ENCODE measurements at regions not wholly inside any gene's neighbourhood (a gene's known extent, or its start where the extent isn't known, plus 50 kb on each side); places are given as distances from the start of the nearest gene placed in this dataset.

DNA sequence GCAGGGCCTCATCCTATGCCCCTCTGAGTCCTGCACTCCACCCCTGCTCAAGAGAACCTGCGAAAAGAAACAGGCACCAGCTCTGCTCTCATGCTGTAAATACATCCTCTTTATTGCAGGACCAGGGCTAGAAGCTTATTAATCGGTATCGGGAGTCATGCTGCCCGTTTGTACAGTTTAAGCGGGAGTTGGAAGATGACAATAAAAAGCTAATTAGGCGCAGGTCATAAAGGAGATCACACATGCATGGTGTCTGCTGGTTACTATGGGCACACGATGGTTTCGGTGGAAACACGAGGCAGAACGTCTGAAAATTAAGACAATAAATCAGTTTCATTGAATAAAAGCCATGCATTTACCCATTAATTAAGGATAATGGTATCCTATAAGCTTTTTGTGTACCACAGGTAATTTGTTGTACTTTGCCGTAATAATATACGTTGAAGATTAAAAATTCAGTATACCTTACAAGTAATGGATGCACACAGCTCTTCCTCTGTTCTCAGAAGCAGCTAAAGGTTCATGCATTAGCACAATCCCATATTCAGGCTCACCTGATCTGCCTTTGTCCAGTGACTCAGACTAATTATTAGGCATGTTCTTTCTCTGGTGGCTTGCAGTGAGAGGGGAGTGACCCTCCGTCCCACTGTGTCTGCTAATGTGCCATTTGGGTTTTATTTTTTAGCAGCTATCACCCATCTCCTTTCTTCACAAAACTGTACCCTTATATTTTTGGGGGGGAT is 406.0 kb downstream of the TSHZ3 start:
- Mint-ChIP-seq H3K27me3 (ENCODE audit: insufficient read depth) (peaks cover 3% of the 10 kb centered on the region), H3K4me3 (no peak overlapping the region)

GRCh38 chr19:30942636-30943035 is 406.6 kb downstream of the TSHZ3 start:
- no peak overlapping the region for H3K4me3 ChIP-seq (ENCODE audit: low read length)
- H3K36me3 Mint-ChIP-seq (ENCODE audit: low read depth): no peaks in the 10 kb centered on the region
- peaks cover 3% of the 10 kb centered on the region for H3K27me3 Mint-ChIP-seq (ENCODE audit: insufficient read depth)
- no peaks in the 10 kb centered on the region for H3K9me3 ChIP-seq (ENCODE audit: control insufficient read depth, low read length)
- WGBS, 2 experiments (ENCODE audit: insufficient coverage in 1 of 2, insufficient read length in 1 of 2): 79% methylated on average over 2 to 3 of the region's 3 CpGs
- H3K9ac ChIP-seq (ENCODE audit: extremely low read depth, low read length, poor library complexity, severe bottlenecking): no peak overlapping the region
- H3K4me3 Mint-ChIP-seq: no peak overlapping the region
- H3K9me3 Mint-ChIP-seq: peaks cover 2% of the 10 kb centered on the region
- H3K4me1 Mint-ChIP-seq: no peaks in the 10 kb centered on the region
- H3K36me3 ChIP-seq (ENCODE audit: control insufficient read depth, insufficient read depth, low read length): no peaks in the 10 kb centered on the region
- H3K27me3 ChIP-seq (ENCODE audit: control insufficient read depth, insufficient read depth, low read length, poor library complexity, severe bottlenecking): no peaks in the 10 kb centered on the region
- H3K27ac ChIP-seq (ENCODE audit: low read depth, low read length): no peak overlapping the region
- no peak for TF ChIP-seq CTCF (conservative IDR thresholded peaks at IDR 0.05)
- no peak overlapping the region for H3K27ac Mint-ChIP-seq
- no peak for DNase-seq
- H3K4me1 ChIP-seq (ENCODE audit: control insufficient read depth, insufficient read depth, low read length): no peaks in the 10 kb centered on the region

More for the DNA sequence above, 406.0 kb downstream of the TSHZ3 start:
- Histone ChIP-seq H3K36me3 (ENCODE audit: control insufficient read depth, insufficient read depth, low read length) (no peaks in the 10 kb centered on the region), H3K9ac (ENCODE audit: extremely low read depth, low read length, poor library complexity, severe bottlenecking) (no peak overlapping the region), H3K27me3 (ENCODE audit: control insufficient read depth, insufficient read depth, low read length, poor library complexity, severe bottlenecking) (no peaks in the 10 kb centered on the region), H3K4me1 (ENCODE audit: control insufficient read depth, insufficient read depth, low read length) (no peaks in the 10 kb centered on the region), H3K4me3 (ENCODE audit: low read length) (no peak overlapping the region), H3K27ac (ENCODE audit: low read depth, low read length) (no peak overlapping the region), H3K9me3 (ENCODE audit: control insufficient read depth, low read length) (no peaks in the 10 kb centered on the region)
- H3K9me3 Mint-ChIP-seq: peaks cover 2% of the 10 kb centered on the region
- TF ChIP-seq CTCF (conservative IDR thresholded peaks at IDR 0.05): no peak
- no peaks in the 10 kb centered on the region for H3K36me3 Mint-ChIP-seq (ENCODE audit: low read depth)
- no peaks in the 10 kb centered on the region for H3K4me1 Mint-ChIP-seq
- H3K27ac Mint-ChIP-seq: no peak overlapping the region
- WGBS, 2 experiments (ENCODE audit: insufficient coverage in 1 of 2, insufficient read length in 1 of 2): 93% methylated on average over 11 to 13 of the region's 13 CpGs
- no peak for DNase-seq

DNA sequence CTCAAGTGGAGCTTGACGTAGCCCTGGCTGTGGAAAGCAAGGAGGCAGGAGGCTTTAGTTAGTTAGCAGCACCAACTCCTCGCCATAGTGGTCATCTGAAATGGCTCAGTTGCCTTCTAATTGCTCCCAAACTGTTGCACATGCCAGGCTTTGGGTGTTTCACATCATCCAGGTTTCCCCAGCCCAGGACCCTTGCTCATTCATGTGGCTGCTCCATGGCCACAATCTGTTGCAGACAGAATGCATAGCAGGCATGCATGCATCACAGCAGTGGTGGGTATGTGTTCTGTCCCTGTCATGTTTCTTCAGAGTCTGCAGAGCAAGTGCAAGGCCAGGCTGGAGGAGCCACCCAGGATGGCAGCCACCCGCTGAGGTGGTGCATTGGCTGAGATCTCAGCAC is 407.6 kb downstream of the TSHZ3 start:
- no peaks in the 10 kb centered on the region for H3K36me3 Mint-ChIP-seq (ENCODE audit: low read depth)
- no peaks in the 10 kb centered on the region for H3K4me1 Mint-ChIP-seq
- H3K27ac Mint-ChIP-seq: no peak overlapping the region
- TF ChIP-seq CTCF (conservative IDR thresholded peaks at IDR 0.05): no peak
- H3K9me3 ChIP-seq (ENCODE audit: control insufficient read depth, low read length): no peaks in the 10 kb centered on the region
- WGBS, 2 experiments (ENCODE audit: insufficient coverage in 1 of 2, insufficient read length in 1 of 2): 82 to 90% methylated on average over 3 of the region's 3 CpGs
- no peak overlapping the region for H3K4me3 ChIP-seq (ENCODE audit: low read length)
- H3K36me3 ChIP-seq (ENCODE audit: control insufficient read depth, insufficient read depth, low read length): no peaks in the 10 kb centered on the region
- no peak for DNase-seq
- no peak overlapping the region for H3K9ac ChIP-seq (ENCODE audit: extremely low read depth, low read length, poor library complexity, severe bottlenecking)
- H3K27ac ChIP-seq (ENCODE audit: low read depth, low read length): no peak overlapping the region
- peaks cover 3% of the 10 kb centered on the region for H3K27me3 Mint-ChIP-seq (ENCODE audit: insufficient read depth)
- no peaks in the 10 kb centered on the region for H3K4me1 ChIP-seq (ENCODE audit: control insufficient read depth, insufficient read depth, low read length)
- no peak overlapping the region for H3K4me3 Mint-ChIP-seq
- no peaks in the 10 kb centered on the region for H3K27me3 ChIP-seq (ENCODE audit: control insufficient read depth, insufficient read depth, low read length, poor library complexity, severe bottlenecking)
- peaks cover 2% of the 10 kb centered on the region for H3K9me3 Mint-ChIP-seq

All from endodermal cell (in vitro differentiated cells).